Heart right ventricle (tissue), 16 donors: ENCODE measurements at regions not wholly inside any gene's neighbourhood (a gene's known extent, or its start where the extent isn't known, plus 50 kb on each side); places are given as distances from the start of the nearest gene placed in this dataset.

Experiments
- ATAC-seq, 8 donors: fragments of 200-7000 bp; cut with Tn5 transposase; one replicate each; pipeline ENCODE4 v1.9.1; 2020; ENCODE audit warnings: mild to moderate bottlenecking in 8 of 8, moderate library complexity in 8 of 8, moderate number of reproducible peaks in 1 of 8
- DNase-seq, 2 donors: peaks; one replicate each; pipeline ENCODE4 v3.0.0-alpha.2; 2020
- H3K27ac ChIP-seq, 10 donors: fragments of 200-600 bp; sonication (generic) in 2 of 10; one replicate each; pipeline versions ENCODE4 v1.5.0 to v1.8.0; 2020 to 2022; ENCODE audit warnings: mild to moderate bottlenecking in 3 of 10
- H3K27me3 ChIP-seq, 7 donors: fragments of 200-600 bp; one replicate each; pipeline ENCODE4 v1.8.0; 2021 to 2022; ENCODE audit warnings: mild to moderate bottlenecking in 2 of 7
- H3K36me3 ChIP-seq, 9 donors: fragments of 200-600 bp; sonication (generic) in 1 of 9; one replicate each; pipeline versions ENCODE4 v1.5.0 to v1.8.0; 2020 to 2022; ENCODE audit warnings: mild to moderate bottlenecking in 2 of 9
- H3K4me1 ChIP-seq, 9 donors: fragments of 200-600 bp; sonication (generic) in 1 of 9; one replicate each; pipeline versions ENCODE4 v1.5.0 to v1.8.0; 2020 to 2022; ENCODE audit warnings: mild to moderate bottlenecking in 4 of 9
- H3K4me3 ChIP-seq, 10 donors: fragments of 200-600 bp; sonication (generic) in 2 of 10; one replicate each; pipeline versions ENCODE4 v1.5.0 to v1.8.0; 2020 to 2022; ENCODE audit warnings: mild to moderate bottlenecking in 7 of 10, moderate library complexity in 2 of 10
- H3K9me3 ChIP-seq, 11 donors: fragments of 200-600 bp in 10 of 11; sonication (generic) in 2 of 11; one replicate each; pipeline versions ENCODE4 v1.5.0 to v1.8.0; 2013 to 2022; ENCODE audit warnings: mild to moderate bottlenecking in 2 of 11, control low read depth in 1 of 11, moderate library complexity in 1 of 11
- CTCF ChIP-seq, 9 donors: fragments of 200-600 bp; sonication (generic) in 2 of 9; IDR thresholded peaks; one replicate each; pipeline versions ENCODE4 v1.5.0 to v1.8.0; 2021 to 2022; ENCODE audit warnings: antibody characterized with exemption in 9 of 9, mild to moderate bottlenecking in 5 of 9, moderate library complexity in 1 of 9
- WGBS, 2 donors: extraction: QIAGEN DNeasy Blood & Tissue Kit; methylation state at CpG; one replicate each; pipeline ENCODE4 v1.1.7; 2013; ENCODE audit warnings: inconsistent platforms in 1 of 2; 5-methylcytosine and 5-hydroxymethylcytosine counted together
- intact Hi-C, 10 donors: fragments of 100-400 bp; cut with DNase I; formaldehyde crosslinking; loops; one replicate each; pipeline versions ENCODE4 v1.11.1 to v1.14.2; 2022
- donor health status: Arrhythmogenic right ventricular cardiomyopathy.
- donor health status: ischemic (EF 13 %, LVEDD 7.1; RV severe dilation, severe dysfunction).
- donor health status: healthy with polysubstance abuse.
- donor health status: DM: no; HTN: yes; CAD: no.
- donor health status: DM: no; HTN: no; CAD: no.
- donor health status: ischemic (EF 25% LVEDD 6.9; RV normal size, moderate dysfunction).
- donor health status: ischemic (EF 25% LVEDD 5.7; RV mildly dilated, moderate dysfunction).
- donor health status: healthy.
- donor health status: DM: yes; HTN: yes; CAD: no.
- donor health status: Ischemic cardiomyopathy.
- donor health status: ischemic (EF 35%, LVEDD 5.7; RV mildly dilated, moderate dysfunction).
- donor health status: nonischemic (EF 11% LVEDD 7.7; RV severe dilation, severe dysfunction).
- donor health status: DM: yes; HTN: yes; CAD: no.
- donor health status: PGD.
- donor health status: ischemic (EF 29% LVEDD 5.4; RV normal size, mild dysfunction).
- donor health status: nonischemic (EF 23%, LVEDD 6.1; RV moderate dilation, normal function).

DNA sequence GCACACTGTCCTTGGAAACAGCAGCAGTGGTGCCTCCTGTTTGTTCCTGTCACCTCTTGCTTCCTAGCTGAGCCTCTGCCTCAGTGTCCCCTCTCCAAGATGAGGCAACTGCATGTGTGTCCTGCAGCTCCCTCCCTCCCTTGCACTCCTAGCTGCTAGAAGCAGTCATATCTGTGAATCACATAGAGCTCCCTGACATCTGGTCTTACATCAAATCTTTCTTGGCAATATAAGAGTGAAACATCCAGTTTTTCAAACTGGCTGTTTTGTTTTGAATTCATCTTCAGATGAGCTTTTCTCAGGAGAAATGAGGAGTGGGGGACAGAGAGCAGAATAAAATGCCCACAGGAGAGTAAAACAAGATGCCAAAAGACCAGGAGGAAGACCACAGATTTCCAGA, 103.7 kb downstream of the VCPKMT start:
- no peaks in the 10 kb centered on the region for H3K36me3 ChIP-seq
- H3K4me1 ChIP-seq: peaks cover 0 to 11% (median 2%) of the 10 kb centered on the region in 9 donors
- H3K9me3 ChIP-seq: no peaks in the 10 kb centered on the region
- intact Hi-C loops: no loop called here
- no peak overlapping the region for H3K4me3 ChIP-seq
- DNase-seq (no peak), ATAC-seq (no peak)
- TF ChIP-seq CTCF (IDR thresholded peaks at IDR 0.05): no peak
- no peak overlapping the region for H3K27ac ChIP-seq
- no peaks in the 10 kb centered on the region for H3K27me3 ChIP-seq

DNA sequence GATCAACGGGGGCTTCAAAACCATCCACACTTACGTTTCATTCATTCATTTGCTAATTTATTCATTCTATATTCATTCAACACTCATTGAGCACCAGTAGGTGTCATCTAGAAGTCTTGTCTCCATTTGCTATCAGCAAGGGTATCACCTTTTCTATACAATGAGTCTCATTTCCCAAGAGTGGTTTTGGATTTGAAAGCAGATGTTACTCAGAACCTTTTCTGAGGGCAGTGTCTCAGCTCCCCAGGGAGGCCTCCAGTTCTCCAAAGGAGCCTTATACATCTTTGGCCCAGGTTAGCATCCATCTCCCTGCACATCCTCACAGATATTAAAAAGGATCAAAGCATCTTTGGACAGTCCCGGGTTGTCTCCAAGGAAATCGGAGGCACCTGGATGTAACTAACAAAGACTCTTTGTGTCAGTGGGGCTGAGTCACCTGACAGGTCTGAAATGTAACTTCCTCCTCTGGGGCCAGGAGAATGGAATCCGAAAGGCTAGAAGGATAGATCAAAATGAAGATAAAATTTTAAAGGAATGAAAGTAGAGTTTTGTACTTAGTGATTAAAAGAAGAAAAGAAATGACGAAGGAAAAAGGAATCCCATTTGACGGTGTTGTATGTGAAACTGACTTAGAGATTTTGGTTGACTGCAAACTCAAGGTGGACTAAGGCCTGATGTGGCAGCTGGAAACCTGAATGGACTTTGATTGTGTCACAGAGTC, 103.0 kb downstream of the VCPKMT start:
- Histone ChIP-seq H3K27me3 (no peaks in the 10 kb centered on the region), H3K4me1 (peaks cover 3 to 18% (median 9%) of the 10 kb centered on the region in 9 donors), H3K27ac (no peak overlapping the region), H3K4me3 (no peak overlapping the region), H3K36me3 (no peaks in the 10 kb centered on the region), H3K9me3 (no peaks in the 10 kb centered on the region)
- ATAC-seq (no peak), DNase-seq (no peak)
- intact Hi-C loops: no loop called here
- WGBS, 2 donors: 87 to 92% methylated on average over 7 of the region's 7 CpGs
- TF ChIP-seq CTCF (IDR thresholded peaks at IDR 0.05): no peak

GRCh38 chr14:50013934-50014333, 102.4 kb downstream of the VCPKMT start:
- WGBS, 2 donors: 0 to 48% methylated on average over 2 of the region's 2 CpGs
- no peak for TF ChIP-seq CTCF (IDR thresholded peaks at IDR 0.05)
- ATAC-seq: no peak

DNA sequence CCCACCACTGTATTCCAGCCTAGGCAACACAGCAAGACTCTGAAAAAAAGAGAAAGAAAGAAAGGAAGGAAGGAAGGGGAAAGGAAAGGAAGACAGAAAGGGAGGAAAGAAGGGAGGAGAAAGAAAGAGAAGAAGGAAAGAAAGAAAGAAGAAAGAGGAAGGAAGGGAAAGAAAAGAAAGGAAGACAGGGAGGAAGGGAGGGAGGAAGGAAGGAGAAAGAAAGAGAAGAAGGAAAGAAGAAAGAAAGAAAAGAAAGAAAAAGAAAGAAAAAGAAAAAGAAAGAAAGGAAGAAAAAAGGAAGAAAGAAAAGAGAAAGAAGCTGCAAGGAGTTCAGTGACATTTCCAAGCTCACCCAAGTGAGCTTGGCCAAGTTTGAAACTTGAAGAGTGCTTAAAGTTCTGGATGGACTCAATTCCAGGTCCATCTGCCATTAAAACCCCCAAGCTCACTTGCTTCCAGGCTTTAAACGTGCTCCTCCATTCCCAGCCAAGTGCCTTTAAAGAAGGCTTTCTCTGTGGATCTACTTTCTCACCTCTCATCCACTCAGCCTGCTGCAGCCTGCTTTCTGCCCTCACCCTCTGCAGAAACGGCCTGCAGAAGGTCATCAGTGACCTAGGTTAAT, 101.5 kb downstream of the VCPKMT start:
- DNase-seq: no peak
- Histone ChIP-seq H3K27me3 (no peaks in the 10 kb centered on the region), H3K4me3 (no peak overlapping the region), H3K4me1 (peaks cover 4 to 28% (median 19%) of the 10 kb centered on the region in 9 donors), H3K36me3 (no peaks in the 10 kb centered on the region), H3K27ac (no peak overlapping the region), H3K9me3 (peaks cover 0 to 5% (median under 1%) of the 10 kb centered on the region in 11 donors)
- intact Hi-C loops: no loop called here
- ATAC-seq: no peak
- 65 to 71% methylated on average over 2 of the region's 2 CpGs for WGBS, 2 donors
- TF ChIP-seq CTCF (IDR thresholded peaks at IDR 0.05): no peak

More at GRCh38 chr14:50013934-50014333, 102.4 kb downstream of the VCPKMT start:
- DNase-seq: no peak
- peaks cover 4 to 24% (median 15%) of the 10 kb centered on the region in 9 donors for H3K4me1 ChIP-seq
- no peaks in the 10 kb centered on the region for H3K27me3 ChIP-seq
- intact Hi-C loops: no loop called here
- H3K4me3 ChIP-seq: no peak overlapping the region
- H3K27ac ChIP-seq: no peak overlapping the region
- no peaks in the 10 kb centered on the region for H3K36me3 ChIP-seq
- H3K9me3 ChIP-seq: no peaks in the 10 kb centered on the region
